T-helper 2 cell (primary cell): ENCODE measurements at regions not wholly inside any gene's neighbourhood (a gene's known extent, or its start where the extent isn't known, plus 50 kb on each side); places are given as distances from the start of the nearest gene placed in this dataset.

Source experiments
- DNase-seq, 5 experiments: peaks; one replicate each; pipeline versions ENCODE4 v3.0.0 to v3.0.0-alpha.2; 2012 to 2022

DNA sequence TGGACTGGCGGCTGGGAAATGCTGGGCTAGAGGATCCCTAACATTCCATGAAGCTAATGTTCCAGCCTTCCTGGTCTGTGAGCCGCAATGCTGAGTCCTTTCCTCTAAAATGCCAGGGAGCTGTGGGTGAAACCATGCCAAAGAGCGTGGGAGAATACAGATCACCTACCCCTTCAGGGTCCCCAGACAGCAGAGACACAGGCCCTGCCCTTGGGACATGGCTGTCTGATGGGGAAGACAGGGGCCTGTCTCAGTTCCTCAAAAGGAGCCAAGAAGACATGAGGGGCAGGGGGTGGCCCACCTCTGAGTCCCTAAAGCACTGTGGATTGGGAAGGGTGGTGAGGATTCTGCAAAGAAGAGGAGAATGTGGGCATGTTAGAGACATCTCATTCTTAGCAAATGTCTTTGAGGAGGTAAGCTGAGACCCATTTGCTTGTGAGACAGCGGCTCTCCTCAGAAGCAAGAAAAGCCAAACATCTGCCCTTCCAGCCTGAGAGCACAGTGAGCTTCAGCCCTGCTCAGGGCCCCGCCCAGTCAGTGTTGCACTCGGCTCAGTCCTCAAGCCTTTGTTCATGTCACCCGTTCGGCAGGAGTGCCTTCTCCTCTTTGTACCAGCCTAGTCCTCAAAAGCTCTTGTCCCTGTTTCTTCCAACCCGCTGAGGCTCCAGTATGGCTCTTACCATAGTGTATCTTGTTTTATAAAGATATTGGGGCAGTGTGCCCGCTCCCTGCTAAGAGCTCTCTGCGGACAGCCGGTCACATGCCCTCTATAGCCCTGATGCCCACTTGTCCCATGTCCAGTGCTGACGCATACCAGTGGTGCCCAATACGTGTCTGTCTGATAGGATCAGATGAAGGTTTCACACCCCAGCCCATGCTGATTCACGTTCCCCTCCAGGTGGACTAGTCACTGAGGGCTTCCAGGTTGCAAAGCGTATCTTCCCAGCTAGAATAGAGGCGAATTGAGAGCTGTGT, 286.2 kb downstream of the CYP26B1 start:
- DNase-seq, result no peak

DNA sequence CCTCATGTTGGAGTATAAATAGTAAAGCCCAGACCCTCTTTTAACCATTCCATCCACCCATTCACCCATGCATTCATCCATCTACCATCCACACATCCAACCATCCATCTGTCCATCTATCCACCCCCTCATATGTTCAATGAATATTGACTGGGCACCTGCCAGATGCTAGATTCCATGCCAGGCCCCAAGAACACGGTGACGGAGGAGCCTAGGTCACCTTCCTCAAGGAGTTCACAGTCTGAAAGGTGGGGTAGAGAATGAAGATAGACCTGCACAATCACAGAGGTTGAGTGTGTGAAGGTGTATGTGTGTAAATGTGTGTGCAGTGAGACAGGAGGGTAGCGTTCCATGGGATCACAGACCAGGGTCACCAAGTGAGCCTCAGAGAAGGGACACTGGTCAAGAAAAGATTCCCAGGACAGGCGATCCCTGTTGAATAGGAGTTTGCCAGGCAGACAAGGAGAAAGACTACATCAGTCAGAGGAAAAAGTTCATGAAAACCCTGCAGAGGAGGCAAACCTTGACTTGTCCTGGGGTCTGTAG, 287.2 kb downstream of the CYP26B1 start:
- DNase-seq, result no peak

GRCh38 chr2:71859211-71859847, 288.3 kb downstream of the CYP26B1 start:
- DNase-seq, result no peak

- no peak for DNase-seq
Observed at GRCh38 chr2:71858071-71858470, 289.6 kb downstream of the CYP26B1 start.

- no peak for DNase-seq
Observed at GRCh38 chr2:71857636-71858035, 290.0 kb downstream of the CYP26B1 start.

- peak in 1 of 5 experiments; percentile 18 for DNase-seq
Observed at GRCh38 chr2:71856773-71857525, 290.7 kb downstream of the CYP26B1 start.

DNA sequence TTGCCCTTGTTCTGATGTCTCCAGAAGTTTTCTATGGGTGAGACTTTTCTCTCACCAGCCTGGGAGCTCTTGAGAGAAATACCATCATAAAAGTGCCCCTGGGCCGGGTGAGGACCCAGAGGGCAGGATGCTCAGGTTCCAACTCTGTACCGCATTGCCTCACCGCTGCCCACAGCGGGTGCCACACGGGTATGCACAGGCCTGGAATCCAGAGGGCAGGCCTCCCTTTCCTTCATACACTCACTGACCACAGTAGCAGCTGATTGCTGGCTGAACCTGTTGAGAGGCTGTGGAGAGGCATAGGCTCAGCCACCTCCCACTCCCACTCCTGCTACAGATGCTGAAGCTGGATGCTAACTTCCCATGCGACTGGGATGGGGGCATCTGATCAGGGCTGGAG, 293.8 kb downstream of the CYP26B1 start:
- DNase-seq, result no peak

DNA sequence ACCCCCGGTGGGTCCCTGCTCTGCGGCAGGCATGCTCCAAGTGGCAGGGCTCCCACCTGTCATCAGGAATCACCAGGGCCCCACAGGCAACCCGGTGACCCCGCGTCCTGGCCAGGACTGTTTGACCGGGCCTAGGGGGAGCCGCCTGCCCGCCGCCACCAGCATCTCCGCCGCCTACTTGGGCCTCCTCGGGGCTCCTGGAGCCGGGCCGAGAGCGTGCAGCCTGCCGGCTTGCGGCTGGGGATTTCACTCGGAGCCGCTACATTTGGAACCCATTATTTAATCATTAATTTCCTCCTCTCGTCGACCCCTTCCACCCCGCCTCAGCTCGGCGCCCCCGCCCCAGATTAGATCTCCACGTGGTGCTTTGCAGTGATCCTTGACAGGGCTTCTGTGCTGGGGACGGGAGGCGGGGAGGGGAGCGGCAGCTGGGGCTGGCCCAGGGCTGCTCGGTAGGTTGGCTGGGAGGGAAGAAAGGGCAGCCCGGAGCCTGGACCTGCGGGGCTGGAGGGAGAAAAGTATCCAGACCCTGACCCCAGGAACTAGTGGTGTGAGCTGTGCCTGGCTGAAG, 295.4 kb downstream of the CYP26B1 start:
- no peak for DNase-seq

DNA sequence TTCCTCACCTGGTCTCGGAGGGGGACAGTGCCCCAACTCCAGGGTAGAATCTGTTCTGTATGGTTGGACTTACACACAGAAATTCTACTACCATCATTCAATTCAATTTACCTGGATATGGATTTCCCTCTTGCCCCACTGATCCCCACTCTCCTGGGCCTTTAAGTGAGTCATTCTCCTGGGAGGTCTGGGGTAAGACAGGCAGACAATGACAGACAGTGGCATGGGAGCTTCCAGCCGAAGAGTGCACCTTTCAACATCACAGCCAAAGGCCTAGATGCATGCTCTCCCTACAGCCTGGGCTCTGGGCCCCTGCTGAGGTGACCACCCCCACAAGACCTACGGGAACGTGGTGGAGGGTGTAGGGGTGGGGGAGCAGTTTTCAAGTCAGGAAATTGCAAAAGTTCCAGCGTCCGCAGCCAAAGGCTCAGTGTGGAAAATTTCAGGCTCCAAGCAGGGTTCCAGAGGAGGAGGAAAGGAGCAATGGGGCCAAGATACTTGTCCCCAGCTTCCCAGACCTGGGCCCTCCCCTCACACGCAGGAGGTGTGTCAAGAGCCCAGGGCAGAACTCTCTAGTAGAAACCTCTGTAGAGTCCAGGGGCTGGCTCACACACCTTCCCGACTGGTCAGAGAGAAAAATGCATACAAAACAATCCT, 296.4 kb downstream of the CYP26B1 start:
- DNase-seq, result no peak

- DNase-seq, result no peak
Observed at GRCh38 chr2:71850306-71850801, 297.3 kb downstream of the CYP26B1 start.

GRCh38 chr2:71849607-71850305, 297.9 kb downstream of the CYP26B1 start:
- DNase-seq, result no peak

GRCh38 chr2:71849111-71849510, 298.6 kb downstream of the CYP26B1 start:
- DNase-seq, result no peak

DNA sequence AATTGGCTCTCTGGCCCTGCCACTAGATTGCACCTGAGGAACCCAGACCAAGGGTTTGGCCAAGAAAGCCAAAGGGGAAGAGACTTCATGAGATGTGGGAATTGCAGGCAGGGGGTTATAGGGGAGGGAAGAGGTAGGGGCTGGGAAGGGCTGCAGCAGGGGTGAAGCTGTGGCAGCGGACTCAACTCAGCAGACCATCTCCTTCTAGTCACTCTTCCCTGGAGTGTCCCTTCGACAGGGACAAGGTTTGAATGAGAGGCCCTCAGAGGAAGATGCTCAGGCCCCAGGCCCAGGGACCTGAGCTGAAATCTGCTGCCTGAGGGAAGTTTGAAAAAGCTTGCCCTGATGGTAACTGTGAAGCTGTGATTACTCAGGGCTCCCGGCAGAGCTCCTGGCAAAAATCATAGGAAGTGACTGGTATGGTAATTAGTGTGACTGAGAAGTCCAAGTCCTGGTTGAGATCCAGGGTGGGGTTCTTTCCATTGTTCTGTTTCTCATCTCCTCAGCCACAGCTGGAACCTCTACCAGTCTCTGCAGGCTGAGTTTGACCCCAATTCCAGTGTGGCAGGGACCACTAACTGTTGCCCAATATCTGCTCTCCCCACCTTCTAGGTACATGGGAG, 300.9 kb downstream of the CYP26B1 start:
- no peak for DNase-seq

GRCh38 chr2:71846072-71846471, 301.6 kb downstream of the CYP26B1 start:
- no peak for DNase-seq

- DNase-seq, result no peak
Observed at GRCh38 chr2:71844967-71845366, 302.7 kb downstream of the CYP26B1 start.

- DNase-seq, result no peak
Observed at GRCh38 chr2:71843391-71843850, 304.2 kb downstream of the CYP26B1 start.

GRCh38 chr2:71842744-71843143, 304.9 kb downstream of the CYP26B1 start:
- DNase-seq, result no peak

DNA sequence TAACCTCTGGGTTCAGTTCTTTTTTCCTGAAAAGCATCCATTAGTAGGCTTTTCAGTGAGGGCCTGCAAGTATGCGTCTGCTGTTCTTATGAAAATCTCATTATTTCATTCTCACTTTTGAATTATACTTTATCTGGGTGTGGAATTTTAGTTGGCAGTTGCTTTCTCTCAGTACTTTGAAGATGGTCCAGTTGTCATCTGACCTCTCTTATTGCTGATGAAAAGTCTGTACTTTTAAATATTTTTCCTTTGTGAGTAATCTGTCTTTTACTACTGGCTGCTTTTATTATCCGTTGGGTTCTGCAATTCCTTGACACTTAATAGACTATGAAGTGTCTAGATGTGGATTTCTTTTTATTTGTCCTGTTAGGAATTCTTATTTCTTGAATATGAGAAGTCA, 307.8 kb downstream of the CYP26B1 start:
- no peak for DNase-seq

GRCh38 chr2:71834796-71835195, 312.9 kb downstream of the CYP26B1 start:
- DNase-seq, result no peak

- DNase-seq, result no peak
Observed at GRCh38 chr2:71833855-71834560, 313.7 kb downstream of the CYP26B1 start.
